CD14-positive monocyte (primary cell): ENCODE measurements at regions not wholly inside any gene's neighbourhood (a gene's known extent, or its start where the extent isn't known, plus 50 kb on each side); places are given as distances from the start of the nearest gene placed in this dataset.

Experiments used
- DNase-seq, 3 donors: peaks; one replicate each; pipeline ENCODE4 v3.0.0-alpha.2; 2011 to 2022
- H2AFZ ChIP-seq: 2 replicates; pipeline ENCODE4 v1.6.0; 2012; ENCODE audit warnings: mild to moderate bottlenecking, low read depth, low read length, inconsistent platforms; ENCODE audit not compliant: insufficient read depth, poor library complexity, severe bottlenecking
- H3K27ac ChIP-seq, 2 donors: 1 replicate in 1 of 2; 2 replicates in 1 of 2; pipeline ENCODE4 v1.5.1; 2012 to 2013; ENCODE audit warnings: low read length in 2 of 2, control low read depth in 1 of 2, inconsistent platforms in 1 of 2, low read depth in 1 of 2, mild to moderate bottlenecking in 1 of 2
- H3K27me3 ChIP-seq, 2 donors: one replicate each; pipeline versions ENCODE4 v1.6.0 to v1.6.1; 2011 to 2013; ENCODE audit warnings: low read length in 2 of 2; ENCODE audit not compliant: control insufficient read depth in 2 of 2, insufficient read depth in 2 of 2
- H3K36me3 ChIP-seq, 2 donors: replicated peaks in 1 of 2; 1 replicate in 1 of 2; 2 replicates in 1 of 2; pipeline versions ENCODE4 v1.5.1 to v1.6.1; 2012 to 2013; ENCODE audit warnings: low read length in 2 of 2, control low read depth in 1 of 2, inconsistent platforms in 1 of 2, mild to moderate bottlenecking in 1 of 2; ENCODE audit not compliant: insufficient read depth in 2 of 2, control insufficient read depth in 1 of 2
- H3K4me1 ChIP-seq, 2 donors: 1 replicate in 1 of 2; 2 replicates in 1 of 2; pipeline versions ENCODE4 v1.5.1 to v1.6.1; 2012 to 2013; ENCODE audit warnings: low read length in 2 of 2, control low read depth in 1 of 2, inconsistent platforms in 1 of 2, mild to moderate bottlenecking in 1 of 2, moderate library complexity in 1 of 2; ENCODE audit not compliant: insufficient read depth in 2 of 2, control insufficient read depth in 1 of 2
- H3K4me2 ChIP-seq: replicated peaks from 2 replicates; pipeline ENCODE3; 2012; ENCODE audit warnings: low read length, moderate library complexity, mild to moderate bottlenecking; ENCODE audit not compliant: poor library complexity, severe bottlenecking; ENCODE audit errors: extremely low read depth
- H3K4me3 ChIP-seq, 3 experiments: fragments of 200-600 bp in 1 of 3; sonication (generic) in 1 of 3; replicated peaks in 1 of 3; 1 replicate in 2 of 3; 2 replicates in 1 of 3; pipeline ENCODE4 v1.5.1; 2011 to 2013; ENCODE audit warnings: low read length in 3 of 3, mild to moderate bottlenecking in 3 of 3, control low read depth in 2 of 3, low read depth in 2 of 3, inconsistent platforms in 1 of 3, moderate library complexity in 1 of 3
- H3K79me2 ChIP-seq: 2 replicates; pipeline ENCODE4 v1.6.0; 2012; ENCODE audit warnings: mild to moderate bottlenecking, control low read depth, inconsistent platforms, low read length, moderate library complexity; ENCODE audit not compliant: insufficient read depth
- H3K9ac ChIP-seq: 2 replicates; pipeline ENCODE4 v1.6.0; 2017; ENCODE audit warnings: low read length, mild to moderate bottlenecking; ENCODE audit not compliant: insufficient read depth, poor library complexity, severe bottlenecking
- H3K9me3 ChIP-seq, 2 donors: replicated peaks in 1 of 2; 1 replicate in 1 of 2; 2 replicates in 1 of 2; pipeline versions ENCODE4 v1.5.1 to v1.6.1; 2012 to 2013; ENCODE audit warnings: low read length in 2 of 2, control low read depth in 1 of 2; ENCODE audit not compliant: control insufficient read depth in 1 of 2, insufficient read depth in 1 of 2
- H4K20me1 ChIP-seq: 2 replicates; pipeline ENCODE4 v1.6.0; 2012; ENCODE audit warnings: mild to moderate bottlenecking, low read length, control low read depth, moderate library complexity; ENCODE audit not compliant: insufficient read depth
- H3K27ac Mint-ChIP-seq, 7 donors: one replicate each; pipeline ENCODE4 v1.8.0; 2020; ENCODE audit warnings: mild to moderate bottlenecking in 7 of 7, mixed read lengths in 7 of 7, moderate library complexity in 6 of 7, inconsistent platforms in 2 of 7
- H3K27me3 Mint-ChIP-seq, 3 donors: one replicate each; pipeline ENCODE4 v1.8.0; 2021 to 2022; ENCODE audit warnings: low read depth in 3 of 3, mild to moderate bottlenecking in 3 of 3, mixed read lengths in 3 of 3, moderate library complexity in 3 of 3, inconsistent platforms in 1 of 3
- H3K36me3 Mint-ChIP-seq, 2 donors: one replicate each; pipeline ENCODE4 v1.8.0; 2020; ENCODE audit warnings: mixed read lengths in 2 of 2, inconsistent platforms in 1 of 2, mild to moderate bottlenecking in 1 of 2
- H3K4me1 Mint-ChIP-seq: one replicate; pipeline ENCODE4 v1.8.0; 2020; ENCODE audit warnings: mild to moderate bottlenecking, mixed read lengths
- H3K4me3 Mint-ChIP-seq, 2 donors: one replicate each; pipeline ENCODE4 v1.8.0; 2020; ENCODE audit warnings: mild to moderate bottlenecking in 2 of 2, mixed read lengths in 2 of 2, moderate library complexity in 1 of 2
- H3K9me3 Mint-ChIP-seq, 7 donors: one replicate each; pipeline ENCODE4 v1.8.0; 2020 to 2022; ENCODE audit warnings: mixed read lengths in 7 of 7, mild to moderate bottlenecking in 6 of 7, moderate library complexity in 6 of 7, inconsistent platforms in 2 of 7
- CTCF ChIP-seq: fragments of 200-600 bp; IDR thresholded peaks from one replicate; pipeline ENCODE4 v1.8.0; 2022; ENCODE audit warnings: antibody characterized with exemption, mild to moderate bottlenecking
- WGBS: methylation state at CpG from one replicate; pipeline ENCODE4 v1.1.5; 2013; ENCODE audit warnings: missing lambda C conversion rate; ENCODE audit not compliant: insufficient coverage; 5-methylcytosine and 5-hydroxymethylcytosine counted together
- intact Hi-C, 2 donors: fragments of 100-400 bp; cut with micrococcal nuclease; formaldehyde crosslinking; loops; one replicate each; pipeline versions ENCODE4 v1.15.0 to v1.15.1; 2023

- H3K4me1 Mint-ChIP-seq = peaks cover 50% of the 10 kb centered on the region
- peaks cover 23 to 40% of the 10 kb centered on the region in 2 donors for H3K4me1 ChIP-seq
- H3K4me3 Mint-ChIP-seq = no peak overlapping the region
- H3K79me2 ChIP-seq = no peaks in the 10 kb centered on the region
- no peak for DNase-seq
- H3K27ac Mint-ChIP-seq = peak overlapping the region in 1 of 7 donors; percentile 11
- H3K4me2 ChIP-seq = no peak overlapping the region
- H4K20me1 ChIP-seq = no peaks in the 10 kb centered on the region
- H3K36me3 Mint-ChIP-seq = no peaks in the 10 kb centered on the region
- H3K27me3 ChIP-seq = no peaks in the 10 kb centered on the region
- H3K4me3 ChIP-seq = no peak overlapping the region
- no peaks in the 10 kb centered on the region for H3K9me3 Mint-ChIP-seq
- H3K36me3 ChIP-seq = no peaks in the 10 kb centered on the region
- no peak overlapping the region for H3K27ac ChIP-seq
- H3K27me3 Mint-ChIP-seq = peaks cover 0 to 9% (median 0%) of the 10 kb centered on the region in 3 donors
- no peaks in the 10 kb centered on the region for H3K9me3 ChIP-seq
- H2AFZ ChIP-seq = no peak overlapping the region
- WGBS = 92% methylated on average over 7 of the region's 8 CpGs
- no peak for TF ChIP-seq CTCF
- no peak overlapping the region for H3K9ac ChIP-seq
- intact Hi-C loops = no loop called here
Observed at GRCh38 chr9:759541-759940, 82.0 kb upstream of the DMRT1 start.

DNA sequence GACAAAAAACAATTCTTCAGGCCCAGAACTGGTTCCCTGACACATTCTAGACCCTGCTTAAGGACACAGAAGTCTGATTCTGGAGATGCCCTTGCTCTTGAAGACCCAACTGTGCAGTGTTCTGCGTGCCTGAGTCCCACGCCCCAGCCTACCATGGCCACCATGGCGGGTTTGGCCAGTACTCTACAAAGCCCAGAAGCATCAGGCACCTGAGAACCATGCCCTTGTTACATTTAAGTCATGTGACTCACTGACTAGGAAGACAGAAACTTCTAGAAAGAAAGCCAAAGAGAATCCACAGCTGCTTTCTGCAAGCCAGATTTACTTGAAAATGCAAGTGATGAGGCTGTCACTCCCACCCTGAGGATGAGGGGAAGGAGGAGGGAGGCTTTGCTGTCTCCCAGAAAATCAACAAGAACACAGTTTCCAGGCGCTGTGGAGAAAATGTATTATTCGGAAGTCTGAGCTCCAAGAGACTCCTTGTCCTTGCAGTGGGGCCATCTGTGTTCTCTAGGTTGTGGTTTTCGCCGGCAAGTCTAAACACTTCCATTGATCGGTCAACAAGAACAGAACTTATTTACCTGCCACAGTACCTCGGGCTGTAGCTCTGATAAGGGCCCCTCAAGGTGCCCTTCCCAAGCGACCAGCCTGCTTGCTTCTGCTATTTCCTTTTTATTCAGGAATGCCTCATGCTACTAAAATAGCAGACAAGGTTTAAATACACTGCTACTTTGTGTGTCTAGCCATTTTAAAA, 81.3 kb upstream of the DMRT1 start:
- Mint-ChIP-seq H3K36me3 (no peaks in the 10 kb centered on the region), H3K4me3 (no peak overlapping the region), H3K4me1 (peaks cover 46% of the 10 kb centered on the region), H3K27me3 (peaks cover 0 to 9% (median 0%) of the 10 kb centered on the region in 3 donors), H3K27ac (no peak overlapping the region), H3K9me3 (no peaks in the 10 kb centered on the region)
- 94% methylated on average over 6 of the region's 10 CpGs for WGBS
- Histone ChIP-seq H4K20me1 (no peaks in the 10 kb centered on the region), H2AFZ (peak overlapping the region; percentile 13), H3K79me2 (no peaks in the 10 kb centered on the region), H3K4me3 (no peak overlapping the region), H3K27me3 (no peaks in the 10 kb centered on the region), H3K4me1 (peaks cover 23 to 38% of the 10 kb centered on the region in 2 donors), H3K36me3 (no peaks in the 10 kb centered on the region), H3K9me3 (no peaks in the 10 kb centered on the region), H3K27ac (no peak overlapping the region), H3K4me2 (no peak overlapping the region), H3K9ac (no peak overlapping the region)
- intact Hi-C loops = loop anchor here (5.0 kb wide), 2 partner anchors 143 to 148 kb away; no protein-coding TSS in a partner anchor
- no peak for DNase-seq
- TF ChIP-seq CTCF = no peak
